Ammon's horn (tissue), 1 donor: ENCODE measurements at regions not wholly inside any gene's neighbourhood (a gene's known extent, or its start where the extent isn't known, plus 50 kb on each side); places are given as distances from the start of the nearest gene placed in this dataset.

Source experiments
- DNase-seq: peaks from one replicate; pipeline ENCODE4 v3.0.0-alpha.2; 2016; ENCODE audit warnings: low spot score

DNA sequence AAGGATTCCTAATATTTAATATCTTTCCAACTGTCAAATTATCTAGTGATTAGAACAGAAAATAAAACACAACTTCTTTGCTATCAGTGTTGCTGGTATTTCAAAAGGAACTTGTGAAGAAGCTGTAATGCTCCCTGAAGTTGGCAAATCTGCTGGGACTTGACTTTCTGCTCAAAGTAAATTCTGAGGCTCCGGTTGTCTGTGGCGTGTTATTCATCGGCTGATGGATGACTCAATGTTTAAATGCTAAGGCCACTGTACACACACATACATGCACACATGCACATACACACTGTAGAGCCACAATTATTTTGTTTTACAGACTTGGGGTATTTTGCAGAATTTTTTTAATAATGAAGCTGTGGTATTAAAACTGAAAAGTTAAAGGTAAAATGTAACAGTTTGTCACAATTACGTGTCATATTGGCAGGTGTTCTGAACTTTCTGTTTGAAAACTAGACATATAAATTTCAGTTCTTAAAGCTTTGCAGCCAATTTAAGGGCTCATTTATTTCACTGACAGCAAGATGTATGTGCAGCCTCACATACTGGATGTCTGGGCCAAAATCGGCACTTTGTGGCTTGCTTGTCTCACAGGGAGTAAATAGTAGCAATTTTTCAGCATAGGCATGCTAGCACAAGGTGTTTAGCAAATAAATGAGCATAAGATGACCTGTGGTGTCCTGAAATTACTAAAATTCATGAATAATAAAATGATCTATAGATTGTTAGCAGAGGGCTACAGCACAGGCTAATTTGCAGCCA is 1691.7 kb upstream of the PCDH20 start:
- no peak for DNase-seq

DNA sequence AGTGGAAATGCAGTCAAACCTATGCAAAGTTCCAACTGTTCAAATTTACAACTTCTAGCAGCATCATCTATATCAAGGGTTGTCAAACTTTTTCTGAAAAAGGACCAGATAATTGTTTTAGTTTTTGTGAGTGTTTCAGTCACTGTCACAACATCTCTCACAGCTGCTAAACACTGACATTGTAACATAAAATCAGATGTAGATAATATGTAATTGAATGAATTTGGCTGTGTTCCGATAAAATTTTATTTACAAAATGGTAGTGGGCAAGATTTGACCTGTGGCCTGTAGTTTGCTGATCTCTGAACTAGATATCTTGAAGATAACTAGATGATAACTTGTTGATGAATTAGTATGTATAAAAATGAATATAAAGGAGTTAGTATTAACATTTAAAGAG is 1679.1 kb upstream of the PCDH20 start:
- no peak for DNase-seq

DNA sequence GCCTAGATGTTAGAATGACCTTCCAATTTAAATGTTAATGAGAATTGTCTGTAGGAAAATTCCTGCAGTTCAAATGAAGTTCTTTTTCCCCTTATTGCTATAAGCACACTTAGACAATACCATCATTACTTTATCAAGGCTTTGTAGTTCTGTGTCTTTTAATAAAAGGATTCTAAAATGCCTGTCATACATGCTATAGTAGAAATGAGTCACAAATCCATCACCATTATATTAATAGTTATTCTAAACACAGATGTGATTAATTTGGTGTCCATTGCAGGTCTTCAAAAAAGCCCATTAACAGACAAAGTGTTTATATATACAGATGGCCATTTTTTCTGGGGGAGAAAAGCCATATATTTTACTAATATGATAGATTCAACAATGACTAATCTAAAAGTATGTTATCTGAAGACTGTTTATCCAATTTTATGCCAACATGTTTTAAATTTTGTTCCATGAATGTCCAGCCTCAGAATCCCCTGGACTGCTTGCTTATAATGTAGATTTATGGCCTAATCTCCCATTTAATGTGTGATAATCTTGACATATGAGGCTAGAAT is 1678.3 kb upstream of the PCDH20 start:
- DNase-seq: no peak

DNA sequence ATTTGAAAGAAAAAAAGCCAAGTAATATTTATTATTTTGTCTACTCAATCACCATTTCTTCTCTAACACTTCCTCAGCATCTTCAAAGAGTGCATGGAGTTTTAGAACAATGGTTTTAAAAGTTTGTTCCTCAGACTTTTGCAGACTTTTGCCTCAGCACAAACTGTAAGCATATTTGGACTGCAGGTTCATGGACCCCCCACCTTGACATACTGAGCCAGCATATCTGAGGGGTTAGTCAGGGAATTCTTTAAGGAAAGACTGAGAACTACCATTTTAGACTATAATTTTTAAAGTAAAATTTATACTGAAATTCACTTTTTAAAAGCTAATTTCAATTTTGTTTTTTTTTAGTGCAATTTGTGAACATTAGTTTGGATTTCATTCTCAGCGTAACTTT is 1676.8 kb upstream of the PCDH20 start:
- no peak for DNase-seq

DNA sequence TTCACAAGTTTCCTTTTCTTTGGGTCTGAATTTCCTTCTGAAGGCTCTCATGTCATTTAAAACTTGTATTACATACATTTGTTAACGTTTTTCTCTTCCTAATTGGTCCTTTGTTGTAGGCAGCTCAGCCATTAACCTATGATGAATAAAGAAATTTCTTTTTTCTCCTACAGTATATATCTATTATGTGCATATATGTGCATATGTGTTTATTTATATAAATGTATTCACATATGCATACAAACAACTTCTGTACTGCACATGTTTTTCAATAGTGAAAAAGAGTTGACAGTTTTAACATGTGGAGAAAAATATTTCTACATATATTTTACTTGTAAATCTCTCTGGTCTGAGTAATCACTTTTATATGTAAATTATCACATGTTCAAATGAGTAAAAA is 1674.9 kb upstream of the PCDH20 start:
- no peak for DNase-seq

DNA sequence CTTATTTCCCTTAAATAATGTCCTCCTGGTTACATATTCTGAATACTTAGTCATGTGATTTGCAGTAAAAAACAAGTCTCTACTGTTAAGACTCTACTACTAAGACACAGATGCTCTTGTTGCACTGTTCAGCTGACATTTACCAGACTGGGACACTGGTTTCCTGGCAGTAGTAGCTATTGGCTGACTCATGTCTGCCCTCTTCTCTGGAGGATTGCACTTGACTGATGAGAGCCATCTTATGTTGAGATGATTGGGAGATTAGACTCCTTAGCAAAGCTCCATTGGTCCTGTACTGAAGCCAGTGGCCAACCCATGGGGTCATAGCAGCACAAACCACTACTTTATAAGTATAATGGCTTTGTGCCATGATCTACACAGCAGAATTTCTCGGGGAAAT is 1672.6 kb upstream of the PCDH20 start:
- peak; percentile 27 for DNase-seq

DNA sequence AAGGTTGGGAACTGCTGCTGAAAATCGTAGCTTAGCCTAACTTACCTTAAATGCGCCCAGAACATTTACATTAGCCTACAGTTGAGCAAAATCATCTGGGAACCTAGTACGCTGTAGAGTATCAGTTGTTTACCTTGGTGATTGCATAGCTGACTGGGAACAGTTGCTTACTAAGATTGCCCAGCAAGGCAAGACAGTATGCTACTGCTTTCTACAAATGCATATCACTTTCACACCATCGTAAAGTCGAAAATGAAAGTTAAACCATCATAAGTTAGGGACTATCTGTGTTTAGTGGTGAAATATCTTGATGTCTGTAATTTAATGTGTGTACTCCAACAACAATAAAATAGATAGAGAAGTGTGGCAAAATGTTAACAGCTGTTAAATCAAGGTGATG is 1670.6 kb upstream of the PCDH20 start:
- no peak for DNase-seq

DNA sequence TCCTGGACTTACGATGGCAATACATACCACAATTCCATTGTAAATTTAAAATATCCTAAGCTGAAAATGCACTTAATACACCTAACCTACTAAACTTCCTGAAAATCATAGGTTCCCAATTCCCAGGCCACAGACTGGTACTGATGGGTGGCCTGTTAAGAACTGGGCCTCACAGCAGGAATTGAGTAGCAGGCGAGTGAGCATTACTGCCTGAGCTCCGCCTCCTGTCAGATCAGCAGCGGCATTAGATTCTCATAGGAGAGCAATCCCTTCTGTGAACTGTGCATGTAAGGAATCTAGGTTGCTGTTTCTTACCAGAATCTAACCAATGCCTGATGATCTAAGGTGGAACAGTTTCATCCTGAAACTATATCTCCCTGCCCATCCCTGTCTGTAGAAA is 1670.2 kb upstream of the PCDH20 start:
- DNase-seq: no peak

DNA sequence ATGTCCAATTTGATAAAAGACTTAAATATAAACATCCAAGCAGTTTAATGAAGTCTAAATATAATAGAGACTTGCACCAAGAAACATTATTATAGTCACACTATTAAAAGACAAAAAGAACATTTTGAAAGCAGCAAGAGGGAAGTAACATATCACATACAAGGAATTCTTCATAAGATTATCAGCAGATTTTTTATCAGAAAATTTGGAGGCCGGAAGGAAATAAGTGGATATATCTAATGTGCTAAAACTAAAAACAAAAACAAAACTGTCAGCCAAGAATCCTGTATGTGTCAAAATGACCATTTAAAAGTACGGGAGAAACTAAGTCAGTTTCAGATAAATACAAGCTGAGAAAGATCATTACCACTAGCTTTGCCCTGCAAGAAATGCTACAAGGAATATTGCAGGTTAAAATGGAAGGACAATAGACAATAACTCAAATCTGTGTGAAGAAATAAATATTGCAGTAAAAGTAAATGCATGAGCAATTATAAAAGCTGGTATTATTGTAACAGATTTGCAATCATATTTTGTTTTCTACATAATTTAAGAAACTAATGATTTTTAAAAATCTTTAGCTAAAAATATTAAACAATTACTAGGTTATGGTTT is 1665.9 kb upstream of the PCDH20 start:
- DNase-seq: no peak

DNA sequence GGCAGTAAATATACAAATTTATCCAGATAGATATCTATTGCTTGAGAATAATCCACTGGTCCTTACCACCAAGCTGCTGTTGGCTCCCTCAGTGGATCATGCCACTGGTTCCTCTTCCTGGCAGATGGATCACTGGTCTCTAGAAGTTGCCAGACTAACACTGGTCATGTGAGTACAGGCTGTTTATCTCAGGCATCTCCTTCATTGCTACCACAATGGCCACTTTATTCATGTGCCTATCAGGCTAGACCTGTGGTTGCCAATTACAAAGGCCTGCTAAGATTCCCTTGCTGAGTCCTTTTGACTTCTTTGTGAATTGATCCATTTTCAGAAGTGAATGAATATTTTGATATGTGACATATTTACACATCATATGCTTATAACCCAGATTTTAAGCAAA is 1659.5 kb upstream of the PCDH20 start:
- DNase-seq: no peak

DNA sequence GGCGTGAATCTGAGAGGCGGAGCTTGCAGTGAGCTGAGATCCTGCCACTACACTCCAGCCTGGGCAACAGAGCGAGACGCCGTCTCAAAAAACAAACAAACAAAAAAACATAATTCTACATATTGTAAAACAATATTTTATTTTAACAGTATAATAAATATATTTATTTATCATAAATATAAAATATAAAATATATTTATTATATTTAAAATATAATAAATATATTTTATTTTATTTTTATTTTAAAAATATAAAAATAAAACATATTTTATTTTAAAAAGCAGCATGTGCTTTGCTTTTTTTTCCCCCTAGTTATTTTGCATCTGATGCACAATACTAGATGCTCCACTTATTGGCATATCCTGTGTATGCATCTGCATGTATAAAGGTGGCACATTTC is 1634.6 kb upstream of the PCDH20 start:
- DNase-seq: no peak

DNA sequence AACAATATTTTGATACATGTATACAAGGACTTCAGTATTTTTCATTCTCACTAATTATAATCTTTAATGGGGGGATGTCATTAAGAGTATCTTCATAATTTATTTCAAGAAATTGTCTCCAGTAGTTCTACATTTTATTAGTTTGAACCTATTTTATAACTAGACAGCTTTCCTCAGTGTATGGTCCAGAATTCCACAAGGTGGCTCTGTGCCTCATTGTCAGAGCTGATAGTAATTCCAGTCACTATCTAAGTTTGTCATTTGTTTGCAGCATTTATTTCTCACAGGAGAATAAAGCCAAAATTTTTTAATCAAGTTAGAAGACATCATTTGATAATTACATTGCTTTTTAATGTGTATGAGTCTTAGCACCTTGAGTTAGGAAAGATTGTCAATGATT is 1633.0 kb upstream of the PCDH20 start:
- no peak for DNase-seq

DNA sequence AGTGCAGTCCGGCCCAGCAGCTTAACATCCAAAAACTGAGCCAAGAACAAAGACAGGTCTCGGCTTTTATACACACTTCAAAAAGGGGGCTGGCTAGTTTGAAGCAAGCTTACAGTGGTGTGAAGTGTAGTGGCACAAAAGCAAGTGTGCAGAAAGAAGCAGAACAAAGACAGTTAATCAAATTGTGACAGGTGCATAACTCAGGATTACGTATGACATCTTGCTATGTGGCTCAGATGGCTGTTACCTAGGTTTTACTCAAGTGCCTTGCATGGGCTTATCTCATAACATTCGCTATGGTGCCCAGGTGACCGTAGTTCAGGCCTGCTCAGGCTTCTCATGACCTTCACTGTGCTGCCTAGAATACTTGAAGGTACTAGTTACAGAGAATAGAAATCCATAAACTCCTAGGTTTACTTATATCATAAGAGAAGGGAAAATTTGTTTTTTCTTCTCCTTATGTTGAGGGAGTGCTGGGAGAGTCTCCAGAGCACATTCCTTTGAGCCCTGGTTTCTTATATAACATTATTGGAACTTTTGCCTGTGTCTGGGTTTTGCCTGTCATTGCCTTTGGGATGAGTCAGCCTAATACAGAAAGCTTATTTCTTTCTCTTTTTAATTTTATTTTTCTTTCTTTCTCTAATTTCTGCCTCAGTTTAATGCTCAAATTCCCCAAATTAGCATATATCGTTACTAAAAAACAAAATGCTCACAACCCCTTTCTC is 1629.1 kb upstream of the PCDH20 start:
- DNase-seq: no peak

DNA sequence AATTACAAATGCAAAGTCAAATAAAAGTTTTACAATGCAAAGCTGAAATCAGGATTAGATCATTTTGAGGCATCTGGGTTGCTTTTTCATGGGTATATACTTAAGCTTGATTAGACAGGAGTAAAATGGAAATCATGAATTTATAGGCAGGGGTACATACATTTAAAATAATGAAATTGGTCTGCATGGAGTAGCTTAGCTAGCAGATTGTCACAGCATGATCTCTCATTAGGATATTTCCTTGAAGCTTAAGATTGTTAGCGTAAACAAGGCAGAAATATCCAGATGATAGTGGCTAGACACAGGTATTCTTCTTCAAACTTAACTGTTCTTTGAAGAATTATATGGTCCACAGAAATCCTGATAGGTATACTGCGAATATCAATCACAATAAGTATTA is 1627.0 kb upstream of the PCDH20 start:
- DNase-seq: no peak

DNA sequence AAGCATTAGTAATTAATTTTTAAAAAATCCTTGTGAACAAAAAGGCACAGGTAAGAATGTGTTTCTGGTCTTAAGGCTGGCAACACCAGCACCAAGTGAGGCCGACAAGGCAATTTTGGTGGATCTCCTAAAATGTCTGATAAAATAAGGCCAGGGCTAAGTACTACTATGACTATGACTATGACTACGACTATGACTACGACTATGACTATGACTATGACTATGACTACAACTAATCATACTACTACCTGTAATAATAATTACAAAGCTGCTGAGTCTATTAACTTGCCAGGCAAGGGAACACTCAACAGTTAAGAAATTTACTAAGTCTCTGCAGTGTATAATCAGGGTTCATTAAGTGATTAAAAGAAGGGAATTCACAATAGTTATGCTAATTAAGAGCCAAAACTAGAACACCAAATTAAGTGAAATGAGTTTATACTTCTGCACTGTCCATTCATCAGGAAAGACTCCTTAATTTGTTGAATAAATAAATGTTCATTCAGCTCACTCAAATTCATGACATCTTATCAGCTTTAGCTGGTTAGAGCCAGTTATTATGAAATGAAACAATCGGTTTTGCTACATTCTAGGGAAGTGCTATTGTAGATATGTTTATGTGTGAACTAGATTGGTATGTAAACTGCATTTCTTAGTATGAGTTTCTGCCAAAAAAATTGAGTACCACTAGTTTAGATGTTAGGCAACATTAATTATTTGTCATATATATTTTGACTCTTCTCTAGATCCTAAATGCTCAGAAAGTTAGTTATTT is 1626.2 kb upstream of the PCDH20 start:
- no peak for DNase-seq

DNA sequence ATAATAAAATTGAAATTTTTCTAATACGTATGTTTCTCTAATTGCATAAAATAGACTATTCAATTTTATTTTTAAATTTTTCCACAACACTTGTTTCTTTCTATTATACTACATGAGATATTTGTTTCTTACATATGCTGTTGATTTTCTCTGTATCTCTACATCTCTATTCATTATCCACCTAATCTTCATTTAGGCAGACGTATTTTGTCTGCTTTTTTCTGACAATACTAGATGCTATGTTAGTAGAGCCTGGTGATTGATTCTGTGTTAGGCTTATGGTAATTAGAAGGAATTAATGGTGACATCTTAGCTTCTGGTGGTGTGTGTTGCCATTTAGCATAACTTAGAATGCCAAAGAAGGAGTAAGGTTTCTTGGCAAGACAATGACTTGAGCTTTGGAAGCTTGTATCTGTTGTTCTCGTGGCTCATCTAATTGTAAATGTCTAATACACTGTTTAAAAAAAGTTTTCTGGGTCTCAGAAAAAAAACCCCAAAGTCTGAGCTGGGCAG is 1610.7 kb upstream of the PCDH20 start:
- no peak for DNase-seq

DNA sequence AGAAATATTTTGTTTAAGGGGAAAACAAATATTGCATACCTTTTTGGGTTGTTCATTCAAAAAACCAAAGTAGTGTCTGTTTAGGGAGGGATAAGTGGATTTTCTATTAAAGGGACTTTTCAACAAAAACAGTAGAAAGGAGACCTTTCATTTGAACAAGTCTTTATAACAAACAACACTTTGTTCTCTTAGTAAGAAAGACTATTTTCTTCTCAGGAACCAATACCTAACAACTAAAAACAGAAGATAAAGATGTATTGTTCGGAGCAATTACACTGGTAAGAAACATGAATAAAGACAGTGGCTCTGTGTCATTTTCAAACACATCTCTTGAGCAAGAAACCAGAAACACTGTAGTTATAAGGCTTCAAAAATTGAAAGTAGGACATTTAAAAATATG is 1610.1 kb upstream of the PCDH20 start:
- no peak for DNase-seq

DNA sequence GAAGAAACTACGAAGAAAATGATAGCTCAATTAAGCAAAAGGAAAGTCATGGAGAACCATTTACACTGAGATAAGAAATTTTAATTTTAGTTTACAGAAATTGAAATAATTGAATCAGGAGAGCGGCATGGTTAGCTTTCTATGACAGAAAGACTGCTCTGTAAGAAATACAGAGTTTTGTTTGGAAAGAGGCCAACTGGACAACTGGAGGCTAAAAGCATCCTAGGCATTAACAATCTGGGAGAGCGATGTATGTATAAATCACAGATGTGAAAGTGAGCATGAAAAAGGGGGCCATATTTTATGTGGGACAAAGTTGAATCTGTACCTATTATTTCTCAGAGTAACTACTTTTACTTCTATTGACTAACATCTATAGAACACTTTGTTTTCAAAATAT is 1608.8 kb upstream of the PCDH20 start:
- DNase-seq: no peak

DNA sequence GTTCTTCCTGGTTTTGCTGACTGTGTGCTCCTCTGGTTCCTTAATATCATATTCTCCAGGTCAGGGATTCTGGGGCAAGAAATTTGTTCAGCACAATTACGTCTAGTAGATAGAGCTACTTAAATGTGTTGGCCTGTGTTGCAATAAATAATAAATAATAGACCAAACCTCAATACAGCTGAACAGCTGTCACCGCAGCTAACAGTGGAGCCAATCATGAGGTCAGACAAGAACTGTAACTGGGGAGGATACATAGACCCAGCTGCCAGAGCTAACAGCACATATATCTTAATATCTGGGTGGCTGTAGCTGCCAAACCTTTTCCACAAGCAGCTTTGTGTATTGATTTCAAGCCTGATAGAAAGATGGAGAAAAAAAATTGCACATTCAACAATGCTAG is 1596.3 kb upstream of the PCDH20 start:
- DNase-seq: no peak

DNA sequence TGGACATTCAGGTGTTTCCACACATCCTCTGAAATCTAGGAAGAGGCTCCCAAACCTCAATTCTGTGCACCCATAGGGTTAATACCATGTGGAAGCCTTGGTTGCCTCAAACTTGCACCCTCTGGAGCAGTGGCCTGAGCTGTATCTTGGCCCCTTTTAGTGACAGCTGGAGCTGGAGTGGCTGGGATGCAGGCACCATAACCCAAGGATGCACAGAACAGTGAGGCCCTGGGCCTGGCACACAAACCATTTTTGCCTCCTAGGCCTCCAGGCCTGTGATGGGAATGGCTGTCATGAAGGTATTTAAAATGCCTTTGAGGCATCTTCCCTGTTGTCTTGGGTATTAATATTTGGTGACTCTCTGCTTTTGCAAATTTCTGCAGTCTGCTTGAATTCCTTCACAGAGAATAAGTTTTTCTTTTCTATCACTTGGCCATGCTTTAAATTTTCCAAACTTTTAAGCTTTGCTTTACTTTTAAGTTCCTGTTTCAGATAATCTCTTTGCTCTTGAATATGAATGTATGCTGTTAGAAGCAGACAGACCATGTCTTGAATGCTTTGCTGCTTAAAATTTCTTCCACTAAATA is 1594.5 kb upstream of the PCDH20 start:
- no peak for DNase-seq

DNA sequence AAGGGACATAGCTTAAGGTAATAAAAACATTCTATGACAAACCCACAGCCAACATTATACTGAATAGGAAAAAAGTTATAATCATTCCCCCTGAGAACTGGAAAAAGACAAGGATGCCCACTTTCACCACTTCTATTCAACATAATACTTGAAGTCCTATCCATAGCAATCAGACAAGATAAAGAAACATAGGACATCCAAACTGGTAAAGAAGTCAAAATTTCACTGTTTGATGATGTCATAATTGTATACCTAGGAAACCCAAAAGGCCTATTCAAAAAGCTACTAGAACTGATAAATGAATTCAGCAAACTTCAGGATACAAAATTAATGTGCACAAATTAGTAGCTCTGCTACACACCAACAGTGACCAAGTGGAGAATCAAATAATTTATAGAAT is 1590.0 kb upstream of the PCDH20 start:
- DNase-seq: no peak

DNA sequence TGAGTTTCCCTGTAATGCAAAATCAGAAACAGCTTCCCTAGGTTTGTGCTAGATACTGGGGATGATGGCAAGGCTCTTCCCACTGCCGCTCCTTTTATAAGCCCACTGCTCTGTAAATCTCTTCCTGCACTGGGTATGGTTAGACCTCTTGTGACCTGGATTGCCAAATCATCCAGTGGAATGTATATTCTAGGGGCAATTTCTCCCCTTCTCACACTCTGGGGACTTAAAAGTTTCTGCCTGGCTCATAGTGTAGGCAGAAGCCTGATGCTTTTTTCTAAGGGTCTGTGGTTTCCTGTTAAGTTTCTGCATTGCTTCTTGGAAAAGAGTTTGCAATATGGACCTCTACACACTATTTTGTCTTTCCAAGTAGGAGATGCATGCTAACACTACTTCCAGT is 1582.0 kb upstream of the PCDH20 start:
- DNase-seq: no peak
